CD8-positive, alpha-beta memory T cell (primary cell): ENCODE measurements at regions not wholly inside any gene's neighbourhood (a gene's known extent, or its start where the extent isn't known, plus 50 kb on each side); places are given as distances from the start of the nearest gene placed in this dataset.
"Not testable (repeated sequence)": the region's sequence is repeated elsewhere in the genome, so short reads cannot be mapped to it uniquely, and the experiment has no call there.

Source experiments
- CTCF ChIA-PET: fragments of 350-600 bp; sonication (Branson Sonifier 250); formaldehyde crosslinking; loops from one replicate; lab custom pipeline; 2021; ENCODE audit warnings: antibody characterized with exemption; lab: Charles Lee
- POLR2A ChIA-PET: fragments of 350-600 bp; sonication (Branson Sonifier 250); formaldehyde crosslinking; loops from one replicate; lab custom pipeline; 2021; ENCODE audit warnings: antibody characterized with exemption; lab: Charles Lee
- DNase-seq, 5 donors: peaks; one replicate each; pipeline versions ENCODE4 v3.0.0 to v3.0.0-alpha.2; 2020 to 2022; ENCODE audit warnings: mixed read lengths in 1 of 5
- H3K27ac ChIP-seq: one replicate; pipeline ENCODE4 v1.7.0; 2013; ENCODE audit warnings: low read depth, mild to moderate bottlenecking, low read length, moderate library complexity
- H3K27me3 ChIP-seq: 2 replicates; pipeline ENCODE4 v1.7.0; 2013; ENCODE audit warnings: low read length, mild to moderate bottlenecking; ENCODE audit not compliant: insufficient read depth, poor library complexity, severe bottlenecking
- H3K36me3 ChIP-seq: 2 replicates; pipeline ENCODE4 v1.7.0; 2013; ENCODE audit warnings: mild to moderate bottlenecking, low read length, moderate library complexity; ENCODE audit not compliant: insufficient read depth
- H3K4me1 ChIP-seq: 2 replicates; pipeline ENCODE4 v1.7.0; 2013; ENCODE audit warnings: mild to moderate bottlenecking, low read length, moderate library complexity; ENCODE audit not compliant: insufficient read depth
- H3K4me3 ChIP-seq: 2 replicates; pipeline ENCODE4 v1.7.0; 2013; ENCODE audit warnings: mild to moderate bottlenecking, low read length
- H3K9me3 ChIP-seq: 2 replicates; pipeline ENCODE4 v1.7.0; 2013; ENCODE audit warnings: mild to moderate bottlenecking, low read length
- H3K27ac Mint-ChIP-seq, 8 donors: one replicate each; pipeline ENCODE4 v1.8.0; 2020 to 2021; ENCODE audit warnings: mixed read lengths in 8 of 8, mild to moderate bottlenecking in 6 of 8, inconsistent platforms in 3 of 8, moderate library complexity in 3 of 8
- H3K27me3 Mint-ChIP-seq, 2 donors: one replicate each; pipeline ENCODE4 v1.8.0; 2020 to 2021; ENCODE audit warnings: mixed read lengths in 2 of 2, mild to moderate bottlenecking in 1 of 2, moderate library complexity in 1 of 2
- H3K36me3 Mint-ChIP-seq, 3 donors: one replicate each; pipeline ENCODE4 v1.8.0; 2020 to 2021; ENCODE audit warnings: mixed read lengths in 3 of 3, inconsistent platforms in 1 of 3, mild to moderate bottlenecking in 1 of 3
- H3K4me1 Mint-ChIP-seq, 3 donors: one replicate each; pipeline ENCODE4 v1.8.0; 2020 to 2021; ENCODE audit warnings: mixed read lengths in 3 of 3, inconsistent platforms in 1 of 3, mild to moderate bottlenecking in 1 of 3
- H3K4me3 Mint-ChIP-seq, 7 donors: one replicate each; pipeline ENCODE4 v1.8.0; 2020 to 2021; ENCODE audit warnings: mixed read lengths in 7 of 7, mild to moderate bottlenecking in 6 of 7, moderate library complexity in 4 of 7, inconsistent platforms in 2 of 7
- H3K9me3 Mint-ChIP-seq, 5 donors: one replicate each; pipeline ENCODE4 v1.8.0; 2020 to 2022; ENCODE audit warnings: mixed read lengths in 5 of 5, mild to moderate bottlenecking in 3 of 5, moderate library complexity in 2 of 5, inconsistent platforms in 1 of 5

- H3K4me3 Mint-ChIP-seq: no peak overlapping the region
- ChIA-PET POLR2A (no interaction called here), CTCF (no interaction called here)
- Histone ChIP-seq H3K36me3 (no peaks in the 10 kb centered on the region), H3K4me3 (no peak overlapping the region), H3K27me3 (no peaks in the 10 kb centered on the region), H3K4me1 (no peaks in the 10 kb centered on the region), H3K9me3 (no peaks in the 10 kb centered on the region), H3K27ac (no peak overlapping the region)
- no peaks in the 10 kb centered on the region for H3K4me1 Mint-ChIP-seq
- peaks cover 0 to 9% of the 10 kb centered on the region in 2 donors for H3K27me3 Mint-ChIP-seq
- no peaks in the 10 kb centered on the region for H3K9me3 Mint-ChIP-seq
- H3K36me3 Mint-ChIP-seq: no peaks in the 10 kb centered on the region
- H3K27ac Mint-ChIP-seq: no peak overlapping the region
- no peak for DNase-seq
These were observed 171.6 kb upstream of the RAI2 start for GRCh38 chrX:18032486-18033221.

DNA sequence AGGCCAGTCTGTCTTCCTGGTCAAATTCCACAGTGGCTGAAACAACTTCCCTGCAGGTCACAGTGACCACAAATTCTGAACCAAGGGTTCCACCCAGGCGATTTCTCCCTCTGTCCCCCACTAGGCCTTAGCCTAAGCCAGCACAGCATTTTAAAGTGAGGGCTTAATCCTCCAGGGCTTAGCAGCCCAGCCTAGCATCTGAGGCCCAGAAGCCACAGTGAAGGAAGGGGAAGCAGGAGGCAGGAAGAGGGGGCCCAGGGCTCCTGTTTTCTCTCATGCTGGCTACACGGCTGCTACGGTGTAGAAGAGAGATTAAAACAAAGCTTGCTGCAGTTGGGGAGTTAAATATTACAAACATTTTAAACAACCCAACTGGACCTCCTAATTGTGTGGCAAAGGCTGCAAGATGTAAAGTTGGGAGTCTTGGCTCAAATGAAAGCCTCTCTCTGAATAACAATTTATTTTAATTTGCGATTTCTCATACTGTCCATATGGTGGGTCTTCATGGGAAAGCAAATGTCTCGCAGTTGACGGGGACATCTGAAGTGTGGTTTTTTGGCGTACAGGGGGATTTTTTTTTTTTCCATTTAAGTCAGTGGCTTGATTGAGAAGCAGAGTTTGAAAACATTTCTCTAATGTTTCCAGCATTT is 170.8 kb upstream of the RAI2 start:
- ChIA-PET POLR2A (no interaction called here), CTCF (no interaction called here)
- Mint-ChIP-seq H3K4me1 (no peaks in the 10 kb centered on the region), H3K9me3 (no peaks in the 10 kb centered on the region), H3K4me3 (no peak overlapping the region), H3K27me3 (peaks cover 0 to 9% of the 10 kb centered on the region in 2 donors), H3K36me3 (no peaks in the 10 kb centered on the region), H3K27ac (no peak overlapping the region)
- no peaks in the 10 kb centered on the region for H3K27me3 ChIP-seq
- no peak for DNase-seq
- no peak overlapping the region for H3K4me3 ChIP-seq
- no peaks in the 10 kb centered on the region for H3K4me1 ChIP-seq
- H3K9me3 ChIP-seq: no peaks in the 10 kb centered on the region
- no peak overlapping the region for H3K27ac ChIP-seq
- no peaks in the 10 kb centered on the region for H3K36me3 ChIP-seq

GRCh38 chrX:18030656-18031055 is 169.6 kb upstream of the RAI2 start:
- POLR2A ChIA-PET, H3K4me3 ChIP-seq, H3K4me1 Mint-ChIP-seq, H3K27me3 Mint-ChIP-seq, H3K27ac Mint-ChIP-seq, DNase-seq, H3K36me3 Mint-ChIP-seq, CTCF ChIA-PET, H3K9me3 ChIP-seq, H3K36me3 ChIP-seq, H3K9me3 Mint-ChIP-seq, H3K27me3 ChIP-seq, H3K4me3 Mint-ChIP-seq, H3K4me1 ChIP-seq, H3K27ac ChIP-seq: not testable (repeated sequence)

DNA sequence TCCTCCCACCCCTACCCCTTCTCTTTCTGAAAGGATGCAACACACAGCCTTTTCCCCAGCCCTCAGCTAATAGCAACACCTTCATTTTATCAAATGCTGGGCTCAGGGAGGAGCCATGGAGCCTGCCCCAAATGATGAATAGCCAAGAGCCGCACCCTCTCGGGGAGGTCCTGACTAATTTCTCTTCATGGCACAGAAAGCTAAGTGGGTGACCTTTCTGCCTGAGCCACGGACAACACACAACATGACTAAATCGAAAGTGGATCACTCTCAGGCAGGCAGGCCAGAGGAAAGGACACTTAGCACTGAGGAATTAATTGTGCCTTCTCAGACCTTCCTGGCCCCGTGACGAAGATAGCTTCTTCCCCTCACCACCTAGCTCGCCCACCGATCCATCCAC is 165.1 kb upstream of the RAI2 start:
- no peak for DNase-seq
- ChIA-PET CTCF (no interaction called here), POLR2A (no interaction called here)
- Mint-ChIP-seq H3K27ac (no peak overlapping the region), H3K36me3 (no peaks in the 10 kb centered on the region), H3K9me3 (peaks cover 0 to under 1% (median 0%) of the 10 kb centered on the region in 5 donors), H3K4me1 (no peaks in the 10 kb centered on the region), H3K27me3 (peaks cover 0 to 4% of the 10 kb centered on the region in 2 donors), H3K4me3 (no peak overlapping the region)
- H3K4me3 ChIP-seq: no peak overlapping the region
- H3K4me1 ChIP-seq: no peaks in the 10 kb centered on the region
- H3K36me3 ChIP-seq: no peaks in the 10 kb centered on the region
- H3K9me3 ChIP-seq: no peaks in the 10 kb centered on the region
- H3K27ac ChIP-seq: no peak overlapping the region
- H3K27me3 ChIP-seq: no peaks in the 10 kb centered on the region

DNA sequence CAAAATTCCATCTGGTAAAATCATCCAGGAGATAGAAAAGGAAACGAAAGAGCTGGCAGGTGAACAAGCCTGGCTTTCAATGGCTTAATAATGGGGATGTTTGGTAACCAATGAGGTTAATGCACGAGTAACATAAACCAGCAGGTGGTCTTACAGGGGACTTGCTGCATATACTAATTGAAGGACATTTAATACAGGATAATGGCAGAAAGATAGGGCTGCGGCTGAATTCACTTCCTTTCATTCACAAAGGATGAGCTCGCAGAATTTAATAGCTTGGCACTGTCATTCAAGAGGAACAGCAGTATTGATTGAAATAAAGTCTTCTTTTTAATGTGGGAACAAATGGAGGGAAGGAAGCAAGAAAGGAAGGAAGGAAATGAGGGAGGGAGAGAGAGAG is 156.3 kb upstream of the RAI2 start:
- no peaks in the 10 kb centered on the region for H3K4me1 ChIP-seq
- ChIA-PET CTCF (no interaction called here), POLR2A (no interaction called here)
- H3K27ac ChIP-seq: no peak overlapping the region
- Mint-ChIP-seq H3K4me3 (no peak overlapping the region), H3K27ac (no peak overlapping the region), H3K27me3 (no peaks in the 10 kb centered on the region), H3K36me3 (no peaks in the 10 kb centered on the region), H3K4me1 (no peaks in the 10 kb centered on the region), H3K9me3 (peaks cover 0 to 9% (median 0%) of the 10 kb centered on the region in 5 donors)
- no peaks in the 10 kb centered on the region for H3K36me3 ChIP-seq
- no peaks in the 10 kb centered on the region for H3K9me3 ChIP-seq
- H3K4me3 ChIP-seq: no peak overlapping the region
- no peaks in the 10 kb centered on the region for H3K27me3 ChIP-seq
- no peak for DNase-seq

DNA sequence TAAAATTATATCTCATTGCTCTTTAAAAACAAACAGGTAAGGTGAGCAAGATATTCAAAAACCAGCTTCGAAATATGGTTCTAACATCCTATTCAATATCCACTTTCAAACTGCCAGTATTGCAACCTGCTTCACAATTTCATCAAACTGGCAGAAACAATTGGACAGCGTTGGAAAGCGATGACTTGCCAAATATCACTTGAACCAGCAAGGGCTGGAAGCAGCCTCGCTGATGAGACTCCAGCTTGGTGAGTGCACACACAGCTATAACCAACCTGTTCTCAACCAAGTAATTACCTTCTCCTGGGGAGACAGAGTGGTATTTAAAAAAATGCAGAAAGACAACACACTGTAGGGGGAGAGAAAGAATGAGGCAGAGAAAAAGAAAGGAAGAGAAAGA is 155.8 kb upstream of the RAI2 start:
- no peaks in the 10 kb centered on the region for H3K36me3 Mint-ChIP-seq
- POLR2A ChIA-PET: no interaction called here
- Histone ChIP-seq H3K9me3 (no peaks in the 10 kb centered on the region), H3K4me3 (no peak overlapping the region), H3K36me3 (no peaks in the 10 kb centered on the region), H3K27me3 (no peaks in the 10 kb centered on the region), H3K4me1 (no peaks in the 10 kb centered on the region), H3K27ac (no peak overlapping the region)
- CTCF ChIA-PET: no interaction called here
- H3K4me3 Mint-ChIP-seq: no peak overlapping the region
- H3K9me3 Mint-ChIP-seq: peaks cover 0 to 9% (median 0%) of the 10 kb centered on the region in 5 donors
- no peaks in the 10 kb centered on the region for H3K4me1 Mint-ChIP-seq
- no peaks in the 10 kb centered on the region for H3K27me3 Mint-ChIP-seq
- DNase-seq: no peak
- H3K27ac Mint-ChIP-seq: no peak overlapping the region

DNA sequence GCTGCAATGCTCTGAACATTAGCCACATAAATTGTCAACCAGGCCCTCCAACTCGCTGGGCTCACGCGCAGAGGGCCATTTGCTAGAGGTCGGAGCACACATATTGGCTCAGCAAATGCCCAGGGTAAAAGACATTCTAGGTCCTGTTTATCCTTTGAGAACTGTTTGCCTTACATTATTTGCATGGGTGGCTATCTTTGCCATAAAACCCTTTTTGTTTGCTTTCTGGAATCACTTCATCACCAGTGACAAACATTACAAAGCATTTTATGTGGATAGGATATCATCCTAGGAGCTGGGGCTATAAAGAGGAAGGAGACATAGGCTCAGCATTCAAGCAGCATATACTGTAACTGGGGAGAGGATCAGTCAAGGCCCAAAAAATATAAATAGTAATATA is 149.2 kb upstream of the RAI2 start:
- Histone ChIP-seq H3K27me3 (no peaks in the 10 kb centered on the region), H3K4me3 (no peak overlapping the region), H3K36me3 (no peaks in the 10 kb centered on the region), H3K27ac (no peak overlapping the region), H3K9me3 (no peaks in the 10 kb centered on the region), H3K4me1 (no peaks in the 10 kb centered on the region)
- Mint-ChIP-seq H3K36me3 (no peaks in the 10 kb centered on the region), H3K4me1 (no peaks in the 10 kb centered on the region), H3K27me3 (peaks cover 0 to 2% of the 10 kb centered on the region in 2 donors), H3K4me3 (no peak overlapping the region), H3K27ac (no peak overlapping the region), H3K9me3 (peaks cover 0 to 2% (median 0%) of the 10 kb centered on the region in 5 donors)
- CTCF ChIA-PET: no interaction called here
- DNase-seq: no peak
- POLR2A ChIA-PET: no interaction called here

DNA sequence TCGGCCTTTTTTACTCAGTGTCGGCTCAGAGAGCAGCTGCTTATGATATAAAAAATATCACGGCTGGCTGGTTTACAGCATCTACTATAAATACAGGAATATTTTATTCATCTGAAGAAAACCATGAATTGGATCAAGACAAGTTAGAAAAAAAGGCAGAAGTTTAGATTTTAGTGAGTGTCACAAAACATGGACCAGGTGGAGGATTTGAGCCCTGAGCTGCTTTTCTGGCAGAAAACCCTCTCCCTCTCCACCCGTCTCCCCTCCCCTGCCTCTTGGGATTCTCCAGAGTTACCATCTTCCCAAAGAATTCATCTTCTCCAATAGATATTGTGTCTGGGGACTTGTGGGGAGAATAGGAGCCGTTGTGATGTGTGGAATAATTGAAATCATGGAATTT is 142.8 kb upstream of the RAI2 start:
- H3K4me1 ChIP-seq: no peaks in the 10 kb centered on the region
- no peak for DNase-seq
- H3K36me3 ChIP-seq: no peaks in the 10 kb centered on the region
- H3K27me3 Mint-ChIP-seq: peaks cover 0 to 2% of the 10 kb centered on the region in 2 donors
- H3K27ac ChIP-seq: no peak overlapping the region
- no peak overlapping the region for H3K4me3 ChIP-seq
- no peak overlapping the region for H3K27ac Mint-ChIP-seq
- H3K9me3 ChIP-seq: no peaks in the 10 kb centered on the region
- no peaks in the 10 kb centered on the region for H3K9me3 Mint-ChIP-seq
- H3K4me3 Mint-ChIP-seq: no peak overlapping the region
- no peaks in the 10 kb centered on the region for H3K27me3 ChIP-seq
- no peaks in the 10 kb centered on the region for H3K36me3 Mint-ChIP-seq
- ChIA-PET CTCF (no interaction called here), POLR2A (no interaction called here)
- no peaks in the 10 kb centered on the region for H3K4me1 Mint-ChIP-seq
